ENCODE measurements at regions not wholly inside any gene's neighbourhood (a gene's known extent, or its start where the extent isn't known, plus 50 kb on each side); places are given as distances from the start of the nearest gene placed in this dataset.
"Not testable (repeated sequence)": the region's sequence is repeated elsewhere in the genome, so short reads cannot be mapped to it uniquely, and the experiment has no call there.

- no peak overlapping the region for H3K4me3 ChIP-seq (ENCODE audit: low read length)
- TF ChIP-seq, protein P1, sequence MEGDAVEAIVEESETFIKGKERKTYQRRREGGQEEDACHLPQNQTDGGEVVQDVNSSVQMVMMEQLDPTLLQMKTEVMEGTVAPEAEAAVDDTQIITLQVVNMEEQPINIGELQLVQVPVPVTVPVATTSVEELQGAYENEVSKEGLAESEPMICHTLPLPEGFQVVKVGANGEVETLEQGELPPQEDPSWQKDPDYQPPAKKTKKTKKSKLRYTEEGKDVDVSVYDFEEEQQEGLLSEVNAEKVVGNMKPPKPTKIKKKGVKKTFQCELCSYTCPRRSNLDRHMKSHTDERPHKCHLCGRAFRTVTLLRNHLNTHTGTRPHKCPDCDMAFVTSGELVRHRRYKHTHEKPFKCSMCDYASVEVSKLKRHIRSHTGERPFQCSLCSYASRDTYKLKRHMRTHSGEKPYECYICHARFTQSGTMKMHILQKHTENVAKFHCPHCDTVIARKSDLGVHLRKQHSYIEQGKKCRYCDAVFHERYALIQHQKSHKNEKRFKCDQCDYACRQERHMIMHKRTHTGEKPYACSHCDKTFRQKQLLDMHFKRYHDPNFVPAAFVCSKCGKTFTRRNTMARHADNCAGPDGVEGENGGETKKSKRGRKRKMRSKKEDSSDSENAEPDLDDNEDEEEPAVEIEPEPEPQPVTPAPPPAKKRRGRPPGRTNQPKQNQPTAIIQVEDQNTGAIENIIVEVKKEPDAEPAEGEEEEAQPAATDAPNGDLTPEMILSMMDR (conservative IDR thresholded peaks at IDR 0.05; ENCODE audit: low read length) = no peak
- DNase-seq (ENCODE audit: low read depth) = no peak
Observed at GRCh38 chr5:60538426-60538825, 161.5 kb downstream of the DEPDC1B start.

DNA sequence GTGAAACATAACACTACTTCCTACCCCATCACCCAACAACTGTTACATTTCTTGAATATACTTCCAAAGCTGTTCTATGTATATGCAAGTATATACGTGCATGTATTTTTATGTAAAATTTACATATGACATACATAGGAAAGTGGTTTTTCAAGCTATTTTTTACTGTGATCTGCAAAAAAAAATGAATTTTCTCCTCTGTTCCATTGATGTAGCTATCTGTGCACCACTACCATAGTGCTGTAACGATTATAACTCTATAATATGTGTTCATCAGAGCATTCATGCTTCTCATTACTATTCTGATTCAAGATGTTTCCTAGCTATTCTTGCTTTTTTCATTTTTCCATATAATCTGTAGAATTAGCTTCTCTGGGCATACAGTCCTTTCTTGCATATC is 164.0 kb downstream of the DEPDC1B start:
- H3K4me3 ChIP-seq (ENCODE audit: low read length) = no peak overlapping the region
- DNase-seq (ENCODE audit: low read depth) = no peak
- TF ChIP-seq, protein P1 (conservative IDR thresholded peaks at IDR 0.05; ENCODE audit: low read length) = no peak

DNA sequence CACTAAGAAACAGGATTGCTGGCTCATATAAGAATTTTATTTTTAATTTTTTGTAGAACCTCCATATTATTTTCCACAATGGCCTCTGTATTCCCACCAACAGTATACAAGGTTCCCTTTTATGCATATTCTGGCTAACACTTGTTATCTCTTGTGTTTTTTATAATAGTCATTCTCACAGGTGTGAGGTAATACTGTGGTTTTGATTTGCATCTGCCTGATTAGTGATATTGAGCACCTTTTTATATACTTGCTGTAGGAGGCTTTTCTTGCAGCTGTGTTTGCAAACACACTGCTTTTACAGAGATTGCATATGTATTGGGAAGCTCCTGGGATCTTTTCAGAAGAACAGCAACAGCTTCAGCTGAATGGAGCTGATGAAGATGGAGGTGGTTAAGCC is 164.8 kb downstream of the DEPDC1B start:
- no peak for DNase-seq (ENCODE audit: low read depth)
- H3K4me3 ChIP-seq (ENCODE audit: low read length) = no peak overlapping the region
- TF ChIP-seq, protein P1 (conservative IDR thresholded peaks at IDR 0.05; ENCODE audit: low read length) = no peak

GRCh38 chr5:60533789-60534188 is 166.2 kb downstream of the DEPDC1B start:
- TF ChIP-seq, protein P1 (conservative IDR thresholded peaks at IDR 0.05; ENCODE audit: low read length) = no peak; the same call in 1 of the 2 replicates
- no peak for DNase-seq (ENCODE audit: low read depth)
- no peak overlapping the region for H3K4me3 ChIP-seq (ENCODE audit: low read length)

DNA sequence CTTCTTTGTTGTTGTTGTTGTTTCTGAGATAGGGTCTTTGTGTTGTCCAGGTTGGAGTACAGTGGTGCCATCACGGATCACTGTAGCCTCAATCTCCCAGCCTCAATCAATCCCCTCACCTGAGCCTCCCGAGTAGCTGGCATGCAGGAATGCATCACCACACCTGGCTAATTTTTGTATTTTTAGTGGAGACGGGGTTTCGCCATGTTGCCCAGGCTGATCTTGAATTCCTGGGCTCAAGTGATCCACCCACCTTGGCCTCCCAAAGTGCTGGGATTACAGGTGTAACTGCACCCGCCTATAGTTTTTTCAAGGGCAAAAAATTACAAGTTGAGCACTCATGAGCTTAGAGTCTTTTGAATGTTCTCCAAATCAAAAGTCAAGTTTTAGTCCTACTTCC is 167.2 kb downstream of the DEPDC1B start:
- H3K4me3 ChIP-seq (ENCODE audit: low read length); DNase-seq (ENCODE audit: low read depth): not testable (repeated sequence)

DNA sequence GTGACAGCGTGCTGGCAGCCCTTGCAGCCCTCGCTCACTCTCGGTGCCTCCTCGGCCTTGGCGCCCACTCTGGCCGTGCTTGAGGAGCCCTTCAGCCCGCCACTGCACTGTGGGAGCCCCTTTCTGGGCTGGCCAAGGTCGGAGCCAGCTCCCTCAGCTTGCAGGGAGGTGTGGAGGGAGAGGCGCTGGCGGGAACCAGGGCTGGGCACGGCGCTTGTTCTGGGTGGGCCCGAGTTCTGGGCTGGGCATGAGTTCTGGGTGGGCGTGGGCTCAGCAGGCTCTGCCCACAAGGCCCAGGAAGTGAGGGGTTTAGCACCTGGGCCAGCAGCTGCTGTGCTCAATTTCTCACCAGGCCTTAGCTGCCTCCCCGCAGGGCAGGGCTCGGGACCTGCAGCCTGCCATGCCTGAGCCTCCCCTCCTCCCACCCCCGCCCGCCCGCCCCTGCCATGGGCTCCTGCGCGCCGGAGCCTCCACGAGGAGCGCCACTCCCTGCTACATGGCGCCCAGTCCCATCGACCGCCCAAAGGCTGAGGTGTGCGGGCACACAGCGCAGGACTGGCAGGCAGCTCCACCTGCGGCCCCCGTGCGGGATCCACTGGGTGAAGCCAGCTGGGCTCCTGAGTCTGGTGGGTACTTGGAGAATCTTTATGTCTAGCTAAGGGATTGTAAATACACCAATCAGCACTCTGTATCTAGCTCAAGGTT is 169.7 kb downstream of the DEPDC1B start:
- DNase-seq (ENCODE audit: low read depth); H3K4me3 ChIP-seq (ENCODE audit: low read length): not testable (repeated sequence)

DNA sequence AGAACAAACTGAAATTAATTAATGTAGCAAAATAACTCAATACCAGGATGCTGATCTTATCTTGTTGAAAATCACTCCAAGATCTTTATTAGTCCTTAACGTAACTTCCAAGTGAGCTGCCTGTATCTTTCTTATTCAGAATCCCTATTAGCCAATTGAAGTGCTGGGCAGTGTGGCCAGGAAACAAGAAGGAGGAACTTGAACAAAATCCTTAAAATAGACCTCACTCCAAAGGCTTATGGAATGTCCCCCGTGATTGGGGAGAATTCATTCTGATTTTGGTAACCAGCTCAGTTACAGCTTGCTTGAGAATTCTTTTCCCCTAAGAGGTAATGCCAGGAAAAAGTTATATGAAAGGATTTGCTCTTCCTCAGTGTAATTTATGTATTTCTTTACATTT is 171.0 kb downstream of the DEPDC1B start:
- TF ChIP-seq, protein P1 (conservative IDR thresholded peaks at IDR 0.05; ENCODE audit: low read length) = no peak
- no peak overlapping the region for H3K4me3 ChIP-seq (ENCODE audit: low read length)
- no peak for DNase-seq (ENCODE audit: low read depth)

DNA sequence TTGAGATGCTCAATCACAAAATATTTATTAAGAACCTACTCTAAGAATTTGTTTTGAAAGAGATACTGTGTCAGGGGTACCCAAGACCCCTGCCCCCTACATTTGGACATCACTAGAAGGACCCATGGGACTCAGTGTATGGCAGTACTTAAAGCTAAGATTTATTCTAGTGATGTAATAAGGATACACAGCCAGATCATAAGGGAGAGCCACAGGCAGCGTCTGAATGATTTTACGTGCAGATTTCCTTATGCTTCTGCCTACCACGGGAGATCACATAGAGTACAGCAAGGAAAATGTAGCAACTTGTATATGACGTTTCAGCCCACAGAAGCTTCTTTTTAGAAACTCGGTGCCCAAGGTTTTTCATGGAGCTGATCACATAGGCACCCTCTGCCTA is 172.9 kb downstream of the DEPDC1B start:
- TF ChIP-seq, protein P1 (conservative IDR thresholded peaks at IDR 0.05; ENCODE audit: low read length) = no peak
- no peak for DNase-seq (ENCODE audit: low read depth)

More for the DNA sequence above, 172.9 kb downstream of the DEPDC1B start:
- H3K4me3 ChIP-seq (ENCODE audit: low read length) = no peak overlapping the region

Measured in AG10803 (cell line).